Transverse colon (tissue), 3 donors: ENCODE measurements at regions not wholly inside any gene's neighbourhood (a gene's known extent, or its start where the extent isn't known, plus 50 kb on each side); places are given as distances from the start of the nearest gene placed in this dataset.

Source experiments
- CTCF ChIP-seq, 5 experiments: fragments of 200-600 bp in 3 of 5; fragments of 450-650 bp in 2 of 5; sonication (generic) in 3 of 5; IDR thresholded peaks; 1 replicate in 2 of 5; 2 replicates in 3 of 5; pipeline ENCODE4 v1.5.1; 2016 to 2017; ENCODE audit warnings: antibody characterized with exemption in 5 of 5, inconsistent platforms in 3 of 5, mild to moderate bottlenecking in 2 of 5, moderate library complexity in 1 of 5
- POLR2A ChIP-seq: fragments of 450-650 bp; IDR thresholded peaks from one replicate; pipeline ENCODE4 v1.6.1; 2016; ENCODE audit warnings: antibody characterized with exemption, mild to moderate bottlenecking, moderate library complexity

DNA sequence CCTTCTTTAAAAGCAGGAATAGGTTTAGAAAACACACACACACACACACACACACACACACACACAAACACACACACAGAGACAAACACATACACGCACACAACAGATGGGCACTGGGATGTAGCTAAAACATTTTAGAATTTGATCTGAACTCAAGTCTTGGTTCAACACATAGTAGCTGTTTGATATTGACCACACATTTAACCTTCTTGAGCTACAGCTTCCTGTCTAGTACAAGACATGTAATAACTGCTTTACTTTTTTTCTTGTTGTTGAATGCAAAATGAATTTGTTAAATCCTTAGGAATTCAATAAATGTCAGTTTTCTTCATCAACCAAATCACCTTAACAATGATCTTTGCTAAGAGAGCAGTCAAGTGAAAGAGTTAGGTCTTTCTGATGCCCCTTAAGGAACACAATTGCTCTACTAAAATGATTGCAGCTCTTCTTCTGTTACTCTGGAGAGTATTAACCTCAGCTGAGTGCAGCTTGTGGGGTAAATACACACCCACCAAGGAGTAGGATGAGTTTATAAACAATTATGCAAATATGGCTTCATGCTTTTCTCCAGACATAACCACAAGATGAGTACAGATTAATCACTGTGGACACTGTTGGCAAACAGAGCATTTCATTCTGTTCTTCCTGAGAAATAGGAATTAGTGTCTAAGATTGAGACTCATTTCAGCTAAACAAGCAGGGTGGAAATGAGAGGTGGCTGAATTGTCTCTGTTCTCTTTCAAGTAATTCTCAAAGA is 302.9 kb upstream of the PAPPA start:
- TF ChIP-seq CTCF (IDR thresholded peaks at IDR 0.05) (no peak), POLR2A (no peak)
